GM12891 (cell line): ENCODE measurements at regions not wholly inside any gene's neighbourhood (a gene's known extent, or its start where the extent isn't known, plus 50 kb on each side); places are given as distances from the start of the nearest gene placed in this dataset.

Source experiments
- DNase-seq: peaks from one replicate; pipeline ENCODE4 v3.0.0; 2011; ENCODE audit warnings: low spot score; ENCODE audit not compliant: insufficient read length
- FAIRE-seq: peaks from 2 replicates; lab custom pipeline; 2011; peaks lifted over from hg19 to GRCh38; lab: Jason Lieb, UNC
- PAX5 ChIP-seq: IDR thresholded peaks from 2 replicates; pipeline ENCODE4 v1.6.1; 2011; ENCODE audit warnings: low read length, moderate library complexity, mild to moderate bottlenecking; ENCODE audit not compliant: insufficient read depth, severe bottlenecking
- POLR2A ChIP-seq: IDR thresholded peaks from 2 replicates; pipeline ENCODE4 v1.6.1; 2011; ENCODE audit warnings: low read depth, low read length, control low read depth
- POLR2AphosphoS5 ChIP-seq: IDR thresholded peaks from 2 replicates; pipeline ENCODE4 v1.6.1; 2011; ENCODE audit warnings: low read depth, low read length, control low read depth
- POU2F2 ChIP-seq: IDR thresholded peaks from 2 replicates; pipeline ENCODE4 v1.6.1; 2011; ENCODE audit warnings: low read depth, mild to moderate bottlenecking, control low read depth, low read length, moderate library complexity
- SPI1 ChIP-seq: IDR thresholded peaks from 2 replicates; pipeline ENCODE4 v1.6.1; 2011; ENCODE audit warnings: low read depth, low read length, control low read depth
- TAF1 ChIP-seq: IDR thresholded peaks from 2 replicates; pipeline ENCODE4 v1.6.1; 2011; ENCODE audit warnings: low read depth, low read length, control low read depth

GRCh38 chr20:57062241-57062640 lies 204.2 kb downstream of the BMP7 start:
- FAIRE-seq (no peak), DNase-seq (no peak)
- TF ChIP-seq TAF1 (no peak), POLR2AphosphoS5 (no peak), POU2F2 (no peak), PAX5 (no peak), POLR2A (no peak), SPI1 (no peak)

GRCh38 chr20:57062696-57063270 lies 203.7 kb downstream of the BMP7 start:
- DNase-seq (no peak), FAIRE-seq (no peak)
- TF ChIP-seq POLR2A (no peak), SPI1 (no peak), PAX5 (no peak), POU2F2 (no peak), TAF1 (no peak), POLR2AphosphoS5 (no peak)

- FAIRE-seq (no peak), DNase-seq (no peak)
- no peak for TF ChIP-seq PAX5
- TF ChIP-seq POLR2A, result no peak
- no peak for TF ChIP-seq TAF1
- TF ChIP-seq POLR2AphosphoS5, result no peak
- no peak for TF ChIP-seq POU2F2
- no peak for TF ChIP-seq SPI1
These were observed 201.6 kb downstream of the BMP7 start for GRCh38 chr20:57064836-57065235.

GRCh38 chr20:57065646-57066045 lies 200.8 kb downstream of the BMP7 start:
- no peak for FAIRE-seq
- DNase-seq, result no peak
- TF ChIP-seq POU2F2 (no peak), POLR2AphosphoS5 (no peak), POLR2A (no peak), SPI1 (no peak), PAX5 (no peak), TAF1 (no peak)

GRCh38 chr20:57066126-57066900 lies 200.1 kb downstream of the BMP7 start:
- FAIRE-seq (no peak), DNase-seq (no peak)
- no peak for TF ChIP-seq POLR2A
- no peak for TF ChIP-seq PAX5
- TF ChIP-seq POU2F2, result no peak
- TF ChIP-seq SPI1, result no peak
- TF ChIP-seq POLR2AphosphoS5, result no peak
- TF ChIP-seq TAF1, result no peak

- FAIRE-seq, result no peak
- no peak for DNase-seq
- TF ChIP-seq POLR2A, result no peak
- TF ChIP-seq POU2F2, result no peak
- TF ChIP-seq SPI1, result no peak
- TF ChIP-seq TAF1, result no peak
- TF ChIP-seq POLR2AphosphoS5, result no peak
- TF ChIP-seq PAX5, result no peak
These were observed 197.0 kb downstream of the BMP7 start for GRCh38 chr20:57069442-57069841.

GRCh38 chr20:57070296-57070695 lies 196.1 kb downstream of the BMP7 start:
- no peak for FAIRE-seq
- DNase-seq, result no peak
- TF ChIP-seq TAF1 (no peak), POLR2A (no peak), POU2F2 (no peak), SPI1 (no peak), POLR2AphosphoS5 (no peak), PAX5 (no peak)

- DNase-seq (no peak), FAIRE-seq (no peak)
- no peak for TF ChIP-seq POLR2AphosphoS5
- no peak for TF ChIP-seq POLR2A
- no peak for TF ChIP-seq POU2F2
- TF ChIP-seq SPI1, result no peak
- TF ChIP-seq PAX5, result no peak
- TF ChIP-seq TAF1, result no peak
These were observed 195.1 kb downstream of the BMP7 start for GRCh38 chr20:57071283-57071731.

- TF ChIP-seq TAF1 (no peak), POLR2A (no peak), POLR2AphosphoS5 (no peak), POU2F2 (no peak), PAX5 (no peak), SPI1 (no peak)
- FAIRE-seq (no peak), DNase-seq (no peak)
These were observed 194.4 kb downstream of the BMP7 start for GRCh38 chr20:57071954-57072583.
